HEK293T (cell line): ENCODE measurements at regions not wholly inside any gene's neighbourhood (a gene's known extent, or its start where the extent isn't known, plus 50 kb on each side); places are given as distances from the start of the nearest gene placed in this dataset.

Experiments used
- CTCF ChIA-PET: fragments of 350-600 bp; formaldehyde crosslinking; extraction: SDS; loops from one replicate; lab custom pipeline; 2021; ENCODE audit warnings: antibody characterized with exemption, inconsistent platforms; lab: Yijun Ruan, JAX
- POLR2A ChIA-PET: fragments of 350-600 bp; formaldehyde crosslinking; extraction: SDS; loops from one replicate; lab custom pipeline; 2020; ENCODE audit warnings: antibody characterized with exemption, inconsistent platforms; lab: Yijun Ruan, JAX
- DNase-seq: peaks from one replicate; pipeline ENCODE4 v3.0.0; 2012; ENCODE audit warnings: mixed read lengths; ENCODE audit errors: extremely low spot score
- ARNT ChIP-seq: fragments of 450-650 bp; IDR thresholded peaks from 2 replicates; pipeline ENCODE4 v1.6.1; 2017; ENCODE audit warnings: mild to moderate bottlenecking
- BHLHE40 ChIP-seq: fragments of 450-650 bp; IDR thresholded peaks from 2 replicates; pipeline ENCODE4 v1.6.1; 2016; ENCODE audit warnings: mild to moderate bottlenecking, moderate library complexity, borderline replicate concordance
- CTBP1 ChIP-seq: fragments of 450-650 bp; IDR thresholded peaks from 2 replicates; pipeline ENCODE4 v1.6.1; 2016; ENCODE audit warnings: borderline replicate concordance
- ELF4 ChIP-seq: fragments of 450-650 bp; IDR thresholded peaks from 2 replicates; pipeline ENCODE4 v1.6.1; 2017; ENCODE audit warnings: antibody characterized with exemption
- FOXA1 ChIP-seq: fragments of 450-650 bp; IDR thresholded peaks from 2 replicates; pipeline ENCODE4 v1.6.1; 2016; ENCODE audit warnings: mild to moderate bottlenecking
- FOXK2 ChIP-seq: fragments of 450-650 bp; IDR thresholded peaks from 2 replicates; pipeline ENCODE4 v1.6.1; 2016; ENCODE audit warnings: mild to moderate bottlenecking
- FOXM1 ChIP-seq: fragments of 450-650 bp; IDR thresholded peaks from 2 replicates; pipeline ENCODE4 v1.6.1; 2017; ENCODE audit warnings: mild to moderate bottlenecking, borderline replicate concordance
- HDGF ChIP-seq: fragments of 450-650 bp; IDR thresholded peaks from 2 replicates; pipeline ENCODE4 v1.6.1; 2017; ENCODE audit warnings: antibody characterized with exemption, borderline replicate concordance
- L3MBTL2 ChIP-seq: fragments of 450-650 bp; conservative IDR thresholded peaks from 2 replicates; pipeline ENCODE4 v1.6.1; 2016; ENCODE audit warnings: mild to moderate bottlenecking
- LEF1 ChIP-seq: fragments of 450-650 bp; IDR thresholded peaks from 2 replicates; pipeline ENCODE4 v1.6.1; 2017; ENCODE audit warnings: mild to moderate bottlenecking, borderline replicate concordance
- NFRKB ChIP-seq: fragments of 450-650 bp; IDR thresholded peaks from 2 replicates; pipeline ENCODE4 v1.6.1; 2016; ENCODE audit warnings: mild to moderate bottlenecking, moderate library complexity
- SP1 ChIP-seq: fragments of 450-650 bp; IDR thresholded peaks from 2 replicates; pipeline ENCODE4 v1.6.1; 2017
- SUZ12 ChIP-seq: fragments of 450-650 bp; IDR thresholded peaks from 2 replicates; pipeline ENCODE4 v1.6.1; 2016; ENCODE audit warnings: mild to moderate bottlenecking
- TARDBP ChIP-seq: fragments of 450-650 bp; IDR thresholded peaks from 2 replicates; pipeline ENCODE4 v1.6.1; 2016
- ZNF384 ChIP-seq: fragments of 450-650 bp; IDR thresholded peaks from 2 replicates; pipeline ENCODE4 v1.6.1; 2016
- TF ChIP-seq, protein P1 (sequence below): fragments of 450-650 bp; IDR thresholded peaks from 2 replicates; pipeline ENCODE4 v1.6.1; 2016

DNA sequence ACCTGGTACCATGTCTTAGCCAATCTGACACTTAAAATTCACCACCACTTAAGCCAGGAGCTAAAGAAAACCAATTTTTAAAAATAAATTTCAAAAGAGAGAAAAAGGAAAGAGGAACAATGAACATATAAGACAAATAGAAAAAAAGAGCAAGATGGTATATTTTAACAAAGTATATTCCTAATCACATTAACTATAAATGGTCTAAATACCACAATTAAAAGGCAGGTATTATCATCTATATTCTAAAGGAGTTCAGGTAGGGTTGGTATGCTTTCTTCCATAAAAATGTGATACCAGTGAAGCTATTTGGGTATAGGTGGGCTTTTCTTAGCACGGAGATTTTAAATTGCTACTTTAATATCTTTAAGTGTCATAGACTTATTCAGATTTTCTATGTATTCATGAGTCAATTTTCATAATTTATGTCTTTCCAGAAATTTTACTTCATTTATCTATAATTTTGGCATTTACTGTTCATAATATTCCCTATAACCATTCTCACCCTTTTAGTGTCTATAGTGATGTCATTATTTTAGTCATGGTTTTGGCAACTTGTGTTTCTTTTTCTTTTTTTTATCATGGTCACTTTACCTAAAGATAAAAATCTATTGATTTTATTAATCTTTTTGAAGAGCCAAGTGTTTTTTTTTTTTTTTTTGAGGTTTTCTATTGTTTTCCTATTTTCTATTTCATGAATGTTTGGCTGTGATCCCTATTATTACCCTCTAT, 56.5 kb upstream of the IGLL5 start:
- POLR2A ChIA-PET, result no interaction called here
- no peak for TF ChIP-seq TARDBP
- TF ChIP-seq L3MBTL2, result no peak
- TF ChIP-seq CTBP1, result no peak
- no peak for TF ChIP-seq HDGF
- TF ChIP-seq SP1, result no peak
- TF ChIP-seq ARNT, result no peak
- no peak for TF ChIP-seq FOXK2
- TF ChIP-seq BHLHE40, result no peak
- TF ChIP-seq LEF1, result no peak
- no peak for TF ChIP-seq FOXA1
- TF ChIP-seq FOXM1, result no peak
- TF ChIP-seq NFRKB, result no peak
- no peak for TF ChIP-seq ZNF384
- TF ChIP-seq SUZ12, result no peak
- TF ChIP-seq, protein P1, sequence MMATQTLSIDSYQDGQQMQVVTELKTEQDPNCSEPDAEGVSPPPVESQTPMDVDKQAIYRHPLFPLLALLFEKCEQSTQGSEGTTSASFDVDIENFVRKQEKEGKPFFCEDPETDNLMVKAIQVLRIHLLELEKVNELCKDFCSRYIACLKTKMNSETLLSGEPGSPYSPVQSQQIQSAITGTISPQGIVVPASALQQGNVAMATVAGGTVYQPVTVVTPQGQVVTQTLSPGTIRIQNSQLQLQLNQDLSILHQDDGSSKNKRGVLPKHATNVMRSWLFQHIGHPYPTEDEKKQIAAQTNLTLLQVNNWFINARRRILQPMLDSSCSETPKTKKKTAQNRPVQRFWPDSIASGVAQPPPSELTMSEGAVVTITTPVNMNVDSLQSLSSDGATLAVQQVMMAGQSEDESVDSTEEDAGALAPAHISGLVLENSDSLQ, result no peak
- TF ChIP-seq ELF4, result no peak
- CTCF ChIA-PET, result interaction anchor here (1.2 kb wide), 1 partner anchor 42 kb away, joined by 4 read pairs; no protein-coding TSS in a partner anchor
- no peak for DNase-seq

DNA sequence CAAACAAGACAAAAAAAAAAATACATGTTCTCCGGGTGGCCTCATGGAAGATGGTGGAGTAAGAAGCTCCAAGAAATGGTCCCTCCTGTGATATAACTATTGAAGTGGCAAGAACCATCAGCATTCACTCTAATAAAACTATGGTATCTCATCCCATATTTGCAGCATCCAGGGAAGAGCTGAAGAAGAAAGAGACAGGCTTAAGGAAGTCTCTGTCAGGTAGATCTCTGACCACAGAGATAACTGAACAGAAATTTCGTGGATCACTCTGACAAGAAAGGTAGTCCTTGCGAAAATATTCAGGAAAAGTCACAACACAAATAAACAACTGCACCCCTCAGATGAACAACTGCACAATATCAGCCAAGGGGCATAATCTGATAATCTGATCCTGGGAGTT, 54.6 kb upstream of the IGLL5 start:
- ChIA-PET POLR2A (no interaction called here), CTCF (no interaction called here)
- no peak for DNase-seq
- TF ChIP-seq FOXM1 (no peak), FOXA1 (no peak), NFRKB (no peak), ZNF384 (no peak), BHLHE40 (no peak), SUZ12 (no peak), FOXK2 (no peak), HDGF (no peak), ARNT (no peak), SP1 (no peak), TARDBP (no peak), ELF4 (no peak), L3MBTL2 (no peak)
- TF ChIP-seq, protein P1, result no peak

DNA sequence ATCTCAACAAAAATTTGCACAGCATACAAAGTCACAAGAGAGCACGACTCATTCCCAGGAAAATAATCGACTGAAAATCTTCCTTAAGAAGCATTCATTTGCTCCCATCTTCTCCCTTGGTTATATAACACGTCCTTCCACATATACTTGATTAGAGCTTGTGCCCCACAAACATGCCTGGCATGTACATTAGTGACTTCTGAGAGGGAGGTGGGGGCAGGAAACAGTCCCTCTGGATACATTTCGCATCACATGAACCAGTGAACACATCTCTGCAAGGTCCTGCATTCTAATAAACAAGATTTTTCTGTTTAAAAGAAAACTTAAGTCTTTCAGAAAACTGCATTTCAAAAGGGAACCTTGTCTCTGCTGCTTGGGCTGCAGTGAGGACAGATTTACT, 54.1 kb upstream of the IGLL5 start:
- ChIA-PET CTCF (no interaction called here), POLR2A (no interaction called here)
- no peak for DNase-seq
- TF ChIP-seq ARNT, result no peak
- no peak for TF ChIP-seq ZNF384
- TF ChIP-seq HDGF, result no peak
- TF ChIP-seq LEF1, result no peak
- no peak for TF ChIP-seq BHLHE40

DNA sequence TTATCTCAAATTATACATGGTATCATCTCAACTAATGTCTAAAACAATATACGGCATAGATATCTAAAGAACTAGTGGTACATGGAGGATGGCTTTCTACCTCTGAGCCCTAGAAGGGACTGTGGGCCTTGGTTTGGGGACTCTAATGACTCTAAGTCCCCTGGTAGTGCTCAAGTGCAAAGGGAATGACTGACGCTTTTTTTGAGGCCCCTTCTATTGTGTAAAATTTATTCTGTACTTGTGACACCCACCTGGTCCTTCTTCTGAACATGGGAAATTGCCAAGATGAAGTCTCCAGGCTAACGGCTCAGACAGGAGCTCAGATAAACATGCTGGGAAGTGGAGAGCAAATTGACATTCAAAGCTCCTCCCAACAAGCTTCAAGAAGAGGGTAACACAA, 53.4 kb upstream of the IGLL5 start:
- POLR2A ChIA-PET, result no interaction called here
- CTCF ChIA-PET, result no interaction called here
- TF ChIP-seq FOXA1, result no peak
- no peak for TF ChIP-seq ZNF384
- no peak for TF ChIP-seq TARDBP
- TF ChIP-seq HDGF, result no peak
- no peak for TF ChIP-seq ARNT
- TF ChIP-seq LEF1, result no peak
- TF ChIP-seq FOXM1, result no peak
- no peak for TF ChIP-seq ELF4
- TF ChIP-seq CTBP1, result no peak
- TF ChIP-seq BHLHE40, result no peak
- no peak for TF ChIP-seq FOXK2
- TF ChIP-seq NFRKB, result no peak
- no peak for TF ChIP-seq SP1
- TF ChIP-seq L3MBTL2, result no peak
- TF ChIP-seq, protein P1, result no peak
- no peak for DNase-seq

DNA sequence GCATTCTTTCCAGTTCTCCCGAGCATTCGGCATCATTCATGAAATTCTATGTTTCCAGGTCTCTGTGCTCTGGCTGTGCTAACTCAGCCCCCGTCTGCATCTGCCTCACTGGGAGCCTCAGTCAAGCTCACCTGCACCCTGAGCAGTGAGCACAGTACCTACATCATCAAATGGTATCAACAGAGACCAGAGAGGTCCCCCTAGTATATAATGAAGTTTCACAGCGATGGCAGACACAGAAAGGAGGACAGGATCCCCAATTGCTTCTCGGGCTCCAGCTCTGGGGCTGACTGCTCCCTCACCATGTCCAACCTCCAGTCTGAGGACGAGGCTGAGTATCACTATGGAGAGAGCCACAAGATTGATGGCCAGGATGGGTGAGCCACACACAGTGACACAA, 52.8 kb upstream of the IGLL5 start:
- TF ChIP-seq NFRKB, result no peak
- TF ChIP-seq, protein P1, result no peak
- no peak for TF ChIP-seq ZNF384
- no peak for TF ChIP-seq FOXM1
- no peak for TF ChIP-seq ARNT
- TF ChIP-seq CTBP1, result no peak
- TF ChIP-seq HDGF, result no peak
- no peak for TF ChIP-seq SUZ12
- no peak for TF ChIP-seq ELF4
- CTCF ChIA-PET, result no interaction called here
- no peak for DNase-seq
- POLR2A ChIA-PET, result no interaction called here
